Neutrophil (primary cell): ENCODE measurements at regions not wholly inside any gene's neighbourhood (a gene's known extent, or its start where the extent isn't known, plus 50 kb on each side); places are given as distances from the start of the nearest gene placed in this dataset.

Source experiments
- H3K27ac ChIP-seq: fragments of 200-600 bp; sonication (generic); 2 replicates; pipeline ENCODE4 v1.5.1; 2016; ENCODE audit warnings: mild to moderate bottlenecking, moderate library complexity
- H3K27me3 ChIP-seq: fragments of 200-600 bp; sonication (generic); 2 replicates; pipeline ENCODE4 v1.6.0; 2016; ENCODE audit warnings: mild to moderate bottlenecking
- H3K36me3 ChIP-seq: fragments of 200-600 bp; sonication (generic); 2 replicates; pipeline ENCODE4 v1.5.1; 2017
- H3K4me1 ChIP-seq, 2 experiments: fragments of 200-600 bp in 1 of 2; sonication (generic) in 1 of 2; 1 replicate in 1 of 2; 2 replicates in 1 of 2; pipeline versions ENCODE4 v1.5.1 to v1.6.1; 2013 to 2016; ENCODE audit warnings: low read depth in 1 of 2, low read length in 1 of 2, mild to moderate bottlenecking in 1 of 2, moderate library complexity in 1 of 2; ENCODE audit not compliant: control insufficient read depth in 1 of 2, insufficient read depth in 1 of 2
- H3K4me3 ChIP-seq, 2 experiments: fragments of 200-600 bp in 1 of 2; sonication (generic) in 1 of 2; 1 replicate in 1 of 2; 2 replicates in 1 of 2; pipeline ENCODE4 v1.5.1; 2013 to 2016; ENCODE audit warnings: low read depth in 1 of 2, low read length in 1 of 2, mild to moderate bottlenecking in 1 of 2, moderate library complexity in 1 of 2
- H3K9me3 ChIP-seq: fragments of 200-600 bp; sonication (generic); 2 replicates; pipeline ENCODE4 v1.5.1; 2016
- TF ChIP-seq, protein P1 (sequence below): fragments of 200-600 bp; sonication (generic); IDR thresholded peaks from 2 replicates; pipeline ENCODE4 v1.5.1; 2016; ENCODE audit warnings: antibody characterized with exemption

DNA sequence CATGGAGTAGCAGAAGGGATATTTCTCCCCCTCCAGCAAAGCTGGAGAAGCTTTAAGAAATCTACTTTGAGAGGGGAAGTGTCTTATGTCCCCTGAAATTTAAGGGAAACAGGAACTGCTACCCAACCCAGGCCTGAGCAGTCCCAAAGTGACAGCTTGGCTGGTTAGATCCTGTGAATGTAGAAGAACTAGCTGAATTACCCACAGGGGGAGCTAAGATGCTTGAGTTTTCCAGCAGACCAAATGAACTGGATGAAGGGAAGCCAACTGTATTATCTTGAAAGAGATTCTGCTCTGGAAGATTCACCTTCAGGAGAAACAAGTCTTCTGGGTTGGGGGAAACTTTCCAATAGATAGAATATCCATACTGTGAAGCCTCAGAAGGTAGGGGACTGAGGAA lies 303.3 kb upstream of the MMS22L start:
- H3K9me3 ChIP-seq: no peaks in the 10 kb centered on the region
- TF ChIP-seq, protein P1, sequence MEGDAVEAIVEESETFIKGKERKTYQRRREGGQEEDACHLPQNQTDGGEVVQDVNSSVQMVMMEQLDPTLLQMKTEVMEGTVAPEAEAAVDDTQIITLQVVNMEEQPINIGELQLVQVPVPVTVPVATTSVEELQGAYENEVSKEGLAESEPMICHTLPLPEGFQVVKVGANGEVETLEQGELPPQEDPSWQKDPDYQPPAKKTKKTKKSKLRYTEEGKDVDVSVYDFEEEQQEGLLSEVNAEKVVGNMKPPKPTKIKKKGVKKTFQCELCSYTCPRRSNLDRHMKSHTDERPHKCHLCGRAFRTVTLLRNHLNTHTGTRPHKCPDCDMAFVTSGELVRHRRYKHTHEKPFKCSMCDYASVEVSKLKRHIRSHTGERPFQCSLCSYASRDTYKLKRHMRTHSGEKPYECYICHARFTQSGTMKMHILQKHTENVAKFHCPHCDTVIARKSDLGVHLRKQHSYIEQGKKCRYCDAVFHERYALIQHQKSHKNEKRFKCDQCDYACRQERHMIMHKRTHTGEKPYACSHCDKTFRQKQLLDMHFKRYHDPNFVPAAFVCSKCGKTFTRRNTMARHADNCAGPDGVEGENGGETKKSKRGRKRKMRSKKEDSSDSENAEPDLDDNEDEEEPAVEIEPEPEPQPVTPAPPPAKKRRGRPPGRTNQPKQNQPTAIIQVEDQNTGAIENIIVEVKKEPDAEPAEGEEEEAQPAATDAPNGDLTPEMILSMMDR: no peak
- no peak overlapping the region for H3K4me3 ChIP-seq
- H3K36me3 ChIP-seq: no peaks in the 10 kb centered on the region
- H3K4me1 ChIP-seq: no peaks in the 10 kb centered on the region
- H3K27me3 ChIP-seq: no peaks in the 10 kb centered on the region
- no peak overlapping the region for H3K27ac ChIP-seq

DNA sequence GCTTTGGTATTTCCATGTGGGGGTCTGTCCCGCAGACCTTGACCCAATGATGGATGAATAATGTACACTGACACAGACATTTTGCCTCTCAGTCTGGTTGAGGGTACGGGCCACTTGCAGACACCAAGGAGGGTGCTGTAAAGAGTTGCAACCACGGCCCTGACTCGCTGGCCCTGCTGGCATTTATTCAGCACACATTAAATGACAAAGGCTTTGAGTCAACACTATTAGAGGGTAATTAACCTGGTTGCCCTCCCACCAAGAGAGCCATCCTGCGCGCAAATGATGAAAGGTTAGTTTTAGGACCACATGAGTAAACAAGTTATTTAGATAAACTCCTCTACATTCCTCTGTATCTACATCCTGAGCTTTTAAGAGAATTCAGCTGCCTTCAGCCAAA lies 308.9 kb upstream of the MMS22L start:
- TF ChIP-seq, protein P1: no peak

DNA sequence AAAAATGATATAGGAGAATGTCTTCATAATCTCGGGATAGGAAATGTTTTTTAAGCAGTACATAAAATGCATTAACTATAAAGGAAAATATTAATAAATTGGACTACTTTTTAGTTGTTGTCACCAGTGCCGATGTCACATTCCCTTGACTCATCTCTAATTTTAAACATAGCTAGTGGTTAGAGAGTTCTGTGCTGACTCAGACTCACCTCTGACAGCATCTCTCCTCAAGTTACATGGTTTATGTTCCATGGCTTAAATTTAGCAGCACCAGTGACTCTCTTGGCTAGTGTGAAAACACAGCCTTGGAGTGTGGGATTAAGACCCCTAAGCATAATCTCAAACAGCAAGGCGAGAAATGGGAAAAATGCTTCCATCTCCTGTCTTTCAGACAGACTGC lies 311.8 kb upstream of the MMS22L start:
- no peaks in the 10 kb centered on the region for H3K36me3 ChIP-seq
- no peaks in the 10 kb centered on the region for H3K4me1 ChIP-seq
- H3K27ac ChIP-seq: no peak overlapping the region
- no peaks in the 10 kb centered on the region for H3K27me3 ChIP-seq
- TF ChIP-seq, protein P1: no peak
- no peak overlapping the region for H3K4me3 ChIP-seq
- H3K9me3 ChIP-seq: no peaks in the 10 kb centered on the region

More for the DNA sequence above, 308.9 kb upstream of the MMS22L start:
- Histone ChIP-seq H3K4me1 (no peaks in the 10 kb centered on the region), H3K36me3 (no peaks in the 10 kb centered on the region), H3K4me3 (no peak overlapping the region), H3K9me3 (no peaks in the 10 kb centered on the region), H3K27ac (no peak overlapping the region), H3K27me3 (no peaks in the 10 kb centered on the region)

DNA sequence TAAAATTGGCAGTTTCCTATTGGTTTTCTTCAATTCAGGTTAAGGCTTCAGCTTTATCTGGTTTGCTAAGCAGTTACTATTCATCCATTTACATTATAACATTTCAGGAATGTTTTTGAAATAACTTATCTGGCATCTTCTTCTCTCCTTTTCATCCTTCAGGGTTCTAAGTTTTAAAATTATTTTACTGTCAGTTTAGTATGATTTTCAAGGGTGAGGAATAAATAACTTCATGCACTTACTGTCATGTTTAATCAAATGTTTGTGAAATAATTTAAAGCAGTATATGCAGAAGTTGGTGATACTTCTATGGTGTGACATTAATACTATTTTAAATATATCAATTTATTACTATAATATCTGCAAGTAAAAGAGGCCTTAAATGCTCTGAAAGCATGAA lies 338.1 kb upstream of the MMS22L start:
- TF ChIP-seq, protein P1: no peak
- Histone ChIP-seq H3K4me1 (no peaks in the 10 kb centered on the region), H3K36me3 (no peaks in the 10 kb centered on the region), H3K9me3 (no peaks in the 10 kb centered on the region), H3K4me3 (no peak overlapping the region), H3K27ac (no peak overlapping the region), H3K27me3 (no peaks in the 10 kb centered on the region)

DNA sequence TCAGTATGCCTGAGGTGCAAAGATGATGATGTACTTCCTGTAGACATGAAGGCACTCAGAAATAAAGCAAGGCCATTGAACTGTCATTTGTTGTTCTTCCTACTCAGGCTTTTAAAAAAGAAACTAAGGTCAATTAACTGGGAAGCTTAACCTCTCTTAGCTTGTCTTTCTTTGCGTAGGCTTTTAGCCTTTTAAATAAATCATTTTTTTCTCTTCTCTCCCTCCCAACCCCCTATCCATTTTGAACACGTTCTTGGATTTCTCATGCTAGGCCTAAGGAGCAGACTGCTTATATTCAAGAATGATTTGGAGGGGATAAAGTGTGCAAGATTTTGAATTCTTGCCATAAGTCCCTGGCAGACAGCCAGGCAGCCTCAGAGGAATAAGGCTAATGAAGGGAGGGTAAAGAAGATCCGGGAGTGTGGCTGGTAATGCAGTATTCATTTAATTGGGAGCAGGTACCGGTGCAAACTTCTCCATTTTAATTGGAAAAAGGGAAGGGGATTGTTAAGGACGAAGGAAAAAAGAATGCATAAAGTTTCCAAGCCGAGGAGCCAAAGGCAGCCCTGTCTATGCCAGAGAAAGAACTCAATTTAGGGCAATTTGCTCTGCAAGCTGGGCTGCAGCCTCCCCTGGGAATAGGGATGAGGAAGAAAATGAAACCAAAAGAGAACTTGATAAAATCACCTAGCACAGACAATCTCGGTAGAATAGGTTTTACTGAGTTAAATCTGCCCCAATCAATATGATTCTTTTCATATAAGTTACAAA lies 343.8 kb upstream of the MMS22L start:
- Histone ChIP-seq H3K27me3 (no peaks in the 10 kb centered on the region), H3K4me3 (no peak overlapping the region), H3K27ac (no peak overlapping the region), H3K4me1 (no peaks in the 10 kb centered on the region), H3K36me3 (no peaks in the 10 kb centered on the region), H3K9me3 (no peaks in the 10 kb centered on the region)
- TF ChIP-seq, protein P1: no peak
